ENCODE measurements at regions not wholly inside any gene's neighbourhood (a gene's known extent, or its start where the extent isn't known, plus 50 kb on each side); places are given as distances from the start of the nearest gene placed in this dataset.
A peak's percentile ranks its signal among the peaks of the same experiment; 100 is the strongest.

- DNase-seq = no peak
These were observed 92.8 kb downstream of the HNRNPLL start for GRCh38 chr2:38509947-38510326.

- DNase-seq = no peak
These were observed 93.3 kb downstream of the HNRNPLL start for GRCh38 chr2:38509314-38509946.

- peak; percentile 67 for DNase-seq
These were observed 94.3 kb downstream of the HNRNPLL start for GRCh38 chr2:38508311-38509039.

- DNase-seq = no peak
These were observed 95.0 kb downstream of the HNRNPLL start for GRCh38 chr2:38507712-38508111.

- no peak for DNase-seq
These were observed 96.9 kb downstream of the HNRNPLL start for GRCh38 chr2:38505779-38506178.

- DNase-seq = no peak
These were observed 98.6 kb downstream of the HNRNPLL start for GRCh38 chr2:38504169-38504568.

- no peak for DNase-seq
These were observed 100.6 kb downstream of the HNRNPLL start for GRCh38 chr2:38502107-38502506.

- no peak for DNase-seq
These were observed 102.5 kb downstream of the HNRNPLL start for GRCh38 chr2:38500283-38500634.

GRCh38 chr2:38499548-38500282 lies 103.0 kb downstream of the HNRNPLL start:
- no peak for DNase-seq

GRCh38 chr2:38498045-38498481 lies 104.7 kb downstream of the HNRNPLL start:
- DNase-seq = no peak

- no peak for DNase-seq
These were observed 105.1 kb downstream of the HNRNPLL start for GRCh38 chr2:38497670-38498037.

- no peak for DNase-seq
These were observed 105.6 kb downstream of the HNRNPLL start for GRCh38 chr2:38496927-38497669.

- DNase-seq = no peak
These were observed 106.8 kb downstream of the HNRNPLL start for GRCh38 chr2:38495880-38496279.

GRCh38 chr2:38494394-38494793 lies 108.3 kb downstream of the HNRNPLL start:
- no peak for DNase-seq

- no peak for DNase-seq
These were observed 110.6 kb downstream of the HNRNPLL start for GRCh38 chr2:38492042-38492615.

- no peak for DNase-seq
These were observed 111.3 kb downstream of the HNRNPLL start for GRCh38 chr2:38491436-38491835.

- DNase-seq = no peak
These were observed 112.8 kb upstream of the ATL2 start for GRCh38 chr2:38489846-38490245.

- DNase-seq = no peak
These were observed 110.8 kb upstream of the ATL2 start for GRCh38 chr2:38487852-38488251.

- no peak for DNase-seq
These were observed 109.3 kb upstream of the ATL2 start for GRCh38 chr2:38486213-38487026.

- DNase-seq = no peak
These were observed 108.7 kb upstream of the ATL2 start for GRCh38 chr2:38485734-38486133.

- DNase-seq = no peak
These were observed 107.9 kb upstream of the ATL2 start for GRCh38 chr2:38484957-38485356.
